HCT116 (cell line): ENCODE measurements at regions not wholly inside any gene's neighbourhood (a gene's known extent, or its start where the extent isn't known, plus 50 kb on each side); places are given as distances from the start of the nearest gene placed in this dataset.
"Not testable (repeated sequence)": the region's sequence is repeated elsewhere in the genome, so short reads cannot be mapped to it uniquely, and the experiment has no call there.

Experiments used
- ATAC-seq: fragments of 200-7000 bp; cut with Tn5 transposase; 2 replicates; pipeline ENCODE4 v1.9.1; 2020; ENCODE audit warnings: mild to moderate bottlenecking, moderate library complexity
- BruUV-seq: library from RNA; stranded (reverse); fragments of 400-500 nt; replicated peaks from 2 replicates; lab custom pipeline; 2021; lab: Mats Ljungman, UMichigan
- CTCF ChIA-PET: fragments of 300-600 bp; sonication (Branson Sonifier 250); formaldehyde crosslinking; loops from one replicate; lab custom pipeline; 2021; ENCODE audit warnings: antibody characterized with exemption; lab: Charles Lee
- POLR2A ChIA-PET: fragments of 300-600, 350-600 bp; sonication (Branson Sonifier 250); formaldehyde crosslinking; loops from one replicate; lab custom pipeline; 2021; ENCODE audit warnings: antibody characterized with exemption; lab: Charles Lee
- RAD21 ChIA-PET, 2 experiments: fragments of 300-600 bp; sonication (Branson Sonifier 250); formaldehyde crosslinking; loops; one replicate each; lab custom pipeline; 2023; ENCODE audit warnings: low total read pairs in 2 of 2; ENCODE audit not compliant: uncharacterized antibody in 2 of 2, unreplicated experiment in 2 of 2, low non-redundant PET in 1 of 2; lab: Charles Lee
- DNase-seq: peaks from one replicate; pipeline ENCODE4 v3.0.0-alpha.2; 2010; ENCODE audit warnings: low read depth, low spot score
- H2AFZ ChIP-seq: fragments of 200-600 bp; shearing (Covaris generic), sonication (generic); 2 replicates; pipeline ENCODE4 v1.6.1; 2017; ENCODE audit warnings: low read depth, mixed run types, mixed read lengths, antibody characterized with exemption, low read length; ENCODE audit not compliant: poor library complexity, severe bottlenecking
- H3K27ac ChIP-seq: 2 replicates; pipeline ENCODE4 v1.5.1; 2012; ENCODE audit warnings: low read depth, low read length
- H3K27me3 ChIP-seq: fragments of 200-600 bp; sonication (generic); 2 replicates; pipeline ENCODE4 v1.6.1; 2016; ENCODE audit warnings: mixed run types, low read length, mixed read lengths; ENCODE audit not compliant: insufficient read depth
- H3K36me3 ChIP-seq, 2 experiments: fragments of 200-500 bp in 1 of 2; fragments of 200-600 bp in 1 of 2; sonication (Bioruptor generic) in 1 of 2; sonication (generic) in 1 of 2; 2 replicates each; pipeline versions ENCODE4 v1.5.1 to v1.6.1; 2014 to 2016; ENCODE audit warnings: low read length in 2 of 2, inconsistent platforms in 1 of 2, mixed read lengths in 1 of 2, mixed run types in 1 of 2; ENCODE audit not compliant: insufficient read depth in 2 of 2, control insufficient read depth in 1 of 2
- H3K4me1 ChIP-seq, 2 experiments: fragments of 200-600 bp in 1 of 2; sonication (generic) in 1 of 2; 2 replicates each; pipeline versions ENCODE4 v1.5.1 to v1.6.1; 2012 to 2017; ENCODE audit warnings: low read length in 2 of 2, inconsistent platforms in 1 of 2, mild to moderate bottlenecking in 1 of 2, mixed read lengths in 1 of 2, mixed run types in 1 of 2, moderate library complexity in 1 of 2; ENCODE audit not compliant: insufficient read depth in 2 of 2, control insufficient read depth in 1 of 2
- H3K4me2 ChIP-seq: fragments of 200-600 bp; sonication (generic); 2 replicates; pipeline ENCODE4 v1.6.1; 2017; ENCODE audit warnings: mixed run types, low read length, mixed read lengths
- H3K4me3 ChIP-seq, 2 experiments: fragments of 200-600 bp in 1 of 2; sonication (generic) in 1 of 2; replicated peaks in 1 of 2; 2 replicates each; pipeline ENCODE4 v1.5.1; 2011 to 2016; ENCODE audit warnings: low read length in 2 of 2, control low read depth in 1 of 2, low read depth in 1 of 2, mild to moderate bottlenecking in 1 of 2, mixed read lengths in 1 of 2, mixed run types in 1 of 2
- H3K79me2 ChIP-seq: fragments of 200-600 bp; sonication (generic); 2 replicates; pipeline ENCODE4 v1.6.1; 2017; ENCODE audit warnings: mild to moderate bottlenecking, mixed run types, low read length, moderate library complexity, mixed read lengths; ENCODE audit not compliant: insufficient read depth
- H3K9ac ChIP-seq: fragments of 200-600 bp; sonication (generic); 2 replicates; pipeline ENCODE4 v1.6.1; 2016; ENCODE audit warnings: low read length, mixed read lengths
- H3K9me2 ChIP-seq: fragments of 200-600 bp; sonication (generic), shearing (Covaris generic); 2 replicates; pipeline ENCODE4 v1.6.1; 2017; ENCODE audit warnings: mixed run types, mild to moderate bottlenecking, moderate library complexity; ENCODE audit not compliant: insufficient read depth
- H3K9me3 ChIP-seq, 2 experiments: fragments of 200-500 bp in 1 of 2; fragments of 200-600 bp in 1 of 2; sonication (Bioruptor generic) in 1 of 2; sonication (generic) in 1 of 2; 2 replicates each; pipeline ENCODE4 v1.6.1; 2014 to 2017; ENCODE audit warnings: low read length in 2 of 2, mixed read lengths in 2 of 2, inconsistent platforms in 1 of 2, low read depth in 1 of 2, mild to moderate bottlenecking in 1 of 2, mixed run types in 1 of 2, moderate library complexity in 1 of 2; ENCODE audit not compliant: control insufficient read depth in 1 of 2, insufficient read depth in 1 of 2
- H4K20me1 ChIP-seq: fragments of 200-600 bp; sonication (generic), shearing (Covaris generic); 2 replicates; pipeline ENCODE4 v1.6.1; 2017; ENCODE audit warnings: mixed run types, mild to moderate bottlenecking, moderate library complexity; ENCODE audit not compliant: insufficient read depth
- intact Hi-C: fragments of 100-400 bp; cut with micrococcal nuclease; formaldehyde crosslinking; loops from 2 replicates; pipeline ENCODE4 v1.10.0; 2022

DNA sequence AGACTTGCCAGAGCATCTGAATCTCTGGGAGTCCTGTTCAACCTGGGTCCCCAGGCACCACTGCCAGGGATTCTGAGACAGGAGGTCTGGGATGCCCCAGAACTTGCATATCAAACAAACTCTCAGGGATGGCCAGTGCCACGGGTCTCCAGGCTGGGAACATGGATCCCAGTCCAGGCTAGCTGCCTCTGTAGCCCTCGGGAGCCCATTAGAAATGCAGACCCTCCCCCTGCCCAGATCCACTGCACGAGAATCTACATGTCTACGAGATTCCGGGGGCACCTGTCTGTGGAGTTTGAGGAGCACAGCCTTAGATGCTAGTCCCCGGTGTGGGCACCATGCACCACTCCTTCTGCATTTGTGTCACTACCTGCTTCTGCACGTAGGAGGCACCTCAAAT lies 183.9 kb downstream of the NPIPB11 start:
- ATAC-seq = not testable (repeated sequence)

DNA sequence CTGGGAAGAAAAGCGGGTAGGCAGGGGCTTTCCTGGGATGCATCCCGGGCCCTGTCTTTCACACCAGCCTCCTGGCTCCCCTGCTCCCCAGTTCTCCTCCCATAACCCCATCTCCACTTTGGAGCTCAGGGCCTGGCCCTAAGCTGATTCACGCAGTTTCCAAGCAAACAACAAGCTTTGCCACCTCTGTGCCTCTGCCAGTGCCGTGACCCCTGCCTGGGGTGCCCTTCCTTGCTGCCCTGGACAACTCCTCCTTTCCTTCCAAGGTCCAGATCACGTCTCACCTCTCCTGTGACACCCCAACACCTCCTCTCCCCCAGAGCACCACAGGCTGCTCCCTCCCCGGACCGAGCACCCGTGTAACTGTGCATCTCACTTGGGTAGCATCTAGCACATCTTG lies 184.5 kb downstream of the NPIPB11 start:
- H3K4me2 ChIP-seq, H3K36me3 ChIP-seq, DNase-seq, POLR2A ChIA-PET, BruUV-seq, H3K9ac ChIP-seq, H3K27me3 ChIP-seq, H3K79me2 ChIP-seq, H4K20me1 ChIP-seq, RAD21 ChIA-PET, H3K9me2 ChIP-seq, H3K27ac ChIP-seq, H3K4me3 ChIP-seq, H3K9me3 ChIP-seq, CTCF ChIA-PET, intact Hi-C loops, ATAC-seq, H3K4me1 ChIP-seq, H2AFZ ChIP-seq: not testable (repeated sequence)

More for the DNA sequence above, 183.9 kb downstream of the NPIPB11 start:
- BruUV-seq, H3K36me3 ChIP-seq, CTCF ChIA-PET, intact Hi-C loops, H3K9me3 ChIP-seq, H3K4me3 ChIP-seq, H4K20me1 ChIP-seq, H3K79me2 ChIP-seq, POLR2A ChIA-PET, DNase-seq, H2AFZ ChIP-seq, H3K9me2 ChIP-seq, RAD21 ChIA-PET, H3K4me2 ChIP-seq, H3K9ac ChIP-seq, H3K27ac ChIP-seq, H3K27me3 ChIP-seq, H3K4me1 ChIP-seq: not testable (repeated sequence)

DNA sequence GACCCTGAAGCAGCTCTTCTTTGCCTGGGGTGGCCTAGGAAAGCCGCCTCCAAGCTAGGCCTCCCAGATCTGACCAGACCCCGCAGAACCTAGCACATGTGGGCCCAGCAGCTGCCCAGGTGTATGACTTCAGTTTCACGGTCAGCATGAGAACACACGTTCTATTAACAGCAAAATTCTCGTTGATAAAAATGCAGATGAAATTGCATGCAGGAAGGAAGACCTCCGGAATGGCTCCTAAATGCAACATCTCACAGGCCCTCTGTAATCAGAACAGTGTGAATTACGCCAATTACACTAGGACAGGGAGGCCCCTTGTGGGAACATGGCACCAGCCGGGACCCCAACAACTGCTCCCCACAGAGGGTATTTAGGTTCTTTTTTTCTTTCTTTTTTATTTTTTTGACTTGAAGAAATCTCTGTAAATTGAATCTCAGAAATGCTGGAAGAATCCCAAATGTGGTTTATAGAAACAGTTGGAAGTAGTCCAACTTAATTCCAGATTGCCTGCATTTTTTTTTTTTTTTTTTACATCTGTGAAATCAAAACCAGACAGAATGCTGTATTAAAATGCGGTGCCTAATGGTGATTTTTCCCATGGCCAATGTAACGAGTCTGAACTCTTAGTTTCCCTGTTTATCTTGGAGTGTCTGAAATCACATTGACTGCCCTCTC lies 185.1 kb downstream of the NPIPB11 start:
- H3K27me3 ChIP-seq, DNase-seq, H3K9ac ChIP-seq, RAD21 ChIA-PET, H3K79me2 ChIP-seq, H3K4me1 ChIP-seq, H3K27ac ChIP-seq, ATAC-seq, CTCF ChIA-PET, H3K9me3 ChIP-seq, H3K36me3 ChIP-seq, POLR2A ChIA-PET, H3K9me2 ChIP-seq, intact Hi-C loops, BruUV-seq, H3K4me3 ChIP-seq, H4K20me1 ChIP-seq, H3K4me2 ChIP-seq, H2AFZ ChIP-seq: not testable (repeated sequence)

DNA sequence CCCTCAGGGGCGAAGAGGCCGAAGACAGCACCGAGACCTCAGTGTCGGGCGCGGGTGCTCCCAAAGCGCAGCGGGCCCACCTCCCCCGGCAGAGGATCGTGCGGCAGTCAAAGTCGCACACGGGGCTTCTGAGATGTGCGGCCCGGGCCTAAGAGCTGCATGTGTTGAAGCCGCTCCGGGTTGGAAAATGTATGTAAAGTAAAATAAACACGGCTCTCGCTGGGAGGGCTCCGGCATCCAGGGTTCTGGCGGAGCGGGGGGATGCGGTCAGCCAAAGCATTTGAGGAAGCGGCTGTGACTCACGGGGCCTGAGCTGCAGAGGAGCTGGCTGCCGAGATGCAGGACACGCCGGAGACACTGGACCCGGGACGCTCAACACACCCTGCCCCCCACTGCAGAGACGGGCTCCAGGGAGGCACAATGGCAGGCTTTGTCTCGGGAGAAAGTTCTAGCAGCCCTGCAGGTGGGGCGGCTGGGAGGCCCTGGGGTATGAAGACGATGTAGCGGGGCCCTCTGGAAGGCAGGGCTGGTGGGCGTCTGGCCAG lies 185.8 kb downstream of the NPIPB11 start:
- H4K20me1 ChIP-seq, H2AFZ ChIP-seq, H3K27me3 ChIP-seq, CTCF ChIA-PET, intact Hi-C loops, H3K9ac ChIP-seq, H3K9me2 ChIP-seq, H3K27ac ChIP-seq, POLR2A ChIA-PET, BruUV-seq, DNase-seq, H3K9me3 ChIP-seq, RAD21 ChIA-PET, H3K4me2 ChIP-seq, H3K36me3 ChIP-seq, H3K4me1 ChIP-seq, ATAC-seq, H3K4me3 ChIP-seq, H3K79me2 ChIP-seq: not testable (repeated sequence)
